Central memory CD8-positive, alpha-beta T cell (primary cell): ENCODE measurements at regions not wholly inside any gene's neighbourhood (a gene's known extent, or its start where the extent isn't known, plus 50 kb on each side); places are given as distances from the start of the nearest gene placed in this dataset.
"Not testable (repeated sequence)": the region's sequence is repeated elsewhere in the genome, so short reads cannot be mapped to it uniquely, and the experiment has no call there.

Experiments
- ATAC-seq: fragments of 150-1000 bp; cut with Tn5 transposase; replicated peaks from 2 replicates; pipeline ENCODE4 v1.10.0; 2022; ENCODE audit warnings: mild to moderate bottlenecking, moderate FRiP score, moderate number of reproducible peaks; ENCODE audit not compliant: poor library complexity, severe bottlenecking; ENCODE audit errors: extremely low read depth
- DNase-seq, 2 donors: peaks; one replicate each; pipeline ENCODE4 v3.0.0; 2021; ENCODE audit warnings: low spot score in 2 of 2
- H3K27ac Mint-ChIP-seq: one replicate; pipeline ENCODE4 v1.8.0; 2022; ENCODE audit warnings: low read depth, mild to moderate bottlenecking, moderate library complexity, mixed read lengths
- H3K27me3 Mint-ChIP-seq: one replicate; pipeline ENCODE4 v1.8.0; 2022; ENCODE audit warnings: mixed read lengths
- H3K36me3 Mint-ChIP-seq: one replicate; pipeline ENCODE4 v1.8.0; 2022; ENCODE audit warnings: mild to moderate bottlenecking, moderate library complexity, mixed read lengths; ENCODE audit not compliant: insufficient read depth
- H3K4me1 Mint-ChIP-seq: one replicate; pipeline ENCODE4 v1.8.0; 2022; ENCODE audit warnings: mixed read lengths
- H3K4me3 Mint-ChIP-seq: one replicate; pipeline ENCODE4 v1.8.0; 2022; ENCODE audit warnings: mild to moderate bottlenecking, moderate library complexity, mixed read lengths
- H3K9me3 Mint-ChIP-seq: one replicate; pipeline ENCODE4 v1.8.0; 2022; ENCODE audit warnings: mixed read lengths

DNA sequence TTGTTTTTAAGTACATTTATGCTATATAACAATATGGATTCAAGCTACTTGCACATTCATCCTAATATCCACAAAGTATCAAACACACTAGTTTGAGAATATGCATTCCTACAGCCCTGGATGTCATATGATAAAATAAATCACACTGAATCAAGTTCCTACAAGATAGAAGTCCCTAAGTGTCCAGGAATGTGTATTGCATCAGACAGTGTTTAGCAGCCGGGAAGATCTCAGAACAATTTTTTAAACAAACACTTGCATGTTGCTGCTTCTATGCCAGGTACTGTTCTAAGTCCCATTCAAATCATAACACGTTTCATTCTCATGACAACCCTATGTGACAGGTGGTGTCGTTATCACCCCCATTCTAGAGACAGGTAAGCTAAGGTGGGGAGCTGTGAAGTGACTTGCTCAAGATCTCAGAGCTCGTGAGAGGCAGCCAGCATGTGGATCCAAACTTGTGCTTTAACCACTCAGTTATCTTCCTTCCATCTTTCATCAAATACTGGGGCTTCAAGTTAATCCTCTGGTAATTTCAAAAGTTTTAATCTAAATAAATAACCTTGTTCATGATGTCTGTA lies 68.3 kb upstream of the KIF26B start:
- no peaks in the 10 kb centered on the region for H3K27me3 Mint-ChIP-seq
- peaks cover 1% of the 10 kb centered on the region for H3K36me3 Mint-ChIP-seq
- no peak overlapping the region for H3K4me3 Mint-ChIP-seq
- no peak for ATAC-seq
- no peak overlapping the region for H3K27ac Mint-ChIP-seq
- DNase-seq, result no peak
- no peaks in the 10 kb centered on the region for H3K9me3 Mint-ChIP-seq
- no peaks in the 10 kb centered on the region for H3K4me1 Mint-ChIP-seq

DNA sequence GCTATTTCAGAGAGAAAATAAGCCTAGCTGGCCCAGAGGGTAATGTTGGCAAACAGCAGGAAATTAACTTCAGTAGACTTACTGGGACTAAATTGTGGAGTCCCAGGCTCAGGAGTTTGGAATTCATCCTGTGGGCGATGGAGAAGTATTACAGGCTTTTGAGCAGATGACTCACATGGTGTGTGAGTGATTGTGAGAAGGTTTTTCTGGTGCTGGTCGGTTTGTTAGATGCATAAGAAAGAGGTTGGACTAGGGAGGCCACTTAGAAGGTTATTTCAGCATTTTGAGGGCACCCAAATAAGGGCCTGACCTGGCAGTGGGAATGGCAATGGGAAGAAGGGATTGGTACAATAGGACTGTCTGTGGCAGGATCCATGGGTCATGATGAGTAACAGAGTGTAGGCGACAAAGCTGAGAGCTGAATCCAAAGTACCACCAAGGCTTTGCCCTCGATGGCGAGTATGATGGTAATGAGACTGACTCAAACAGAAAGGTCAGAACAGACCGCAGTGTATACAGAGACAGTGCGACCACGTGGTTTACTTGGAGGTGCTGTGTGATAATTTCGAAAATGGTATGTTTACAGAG lies 69.2 kb upstream of the KIF26B start:
- ATAC-seq, result no peak
- Mint-ChIP-seq H3K36me3 (peaks cover 1% of the 10 kb centered on the region), H3K9me3 (no peaks in the 10 kb centered on the region), H3K27me3 (no peaks in the 10 kb centered on the region), H3K4me1 (no peaks in the 10 kb centered on the region), H3K27ac (no peak overlapping the region), H3K4me3 (no peak overlapping the region)
- no peak for DNase-seq

GRCh38 chr1:245084551-245084950 lies 70.2 kb upstream of the KIF26B start:
- Mint-ChIP-seq H3K4me3 (no peak overlapping the region), H3K4me1 (no peaks in the 10 kb centered on the region)

DNA sequence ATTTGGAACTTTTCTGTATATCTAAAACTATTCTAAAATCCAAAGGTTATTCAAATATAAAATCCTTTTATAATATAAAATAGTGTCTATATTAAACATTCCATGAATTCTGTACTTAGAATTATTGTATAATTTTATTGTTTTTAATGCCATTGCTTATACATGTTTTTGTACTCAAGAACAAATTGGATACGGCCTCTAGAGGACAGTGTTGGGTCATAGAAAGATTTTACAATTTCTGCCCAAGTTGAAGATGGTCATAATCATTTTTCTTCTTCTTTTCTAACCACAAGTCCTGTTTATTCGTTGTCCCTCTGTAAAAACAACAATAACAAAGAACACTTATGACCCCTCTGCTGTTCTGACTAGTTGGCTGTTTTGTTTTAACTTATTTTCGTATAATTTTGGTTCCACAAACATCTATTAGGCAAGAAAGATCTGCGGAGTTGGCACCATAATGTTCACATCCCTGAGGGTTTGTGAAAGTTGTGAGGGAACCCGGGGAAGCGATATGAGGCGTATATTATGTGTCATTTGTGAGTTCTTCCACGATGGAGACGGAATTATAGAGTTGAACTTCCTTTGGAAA lies 75.7 kb upstream of the KIF26B start:
- ATAC-seq (no peak), DNase-seq (no peak)
- H3K9me3 Mint-ChIP-seq, result no peaks in the 10 kb centered on the region
- no peak overlapping the region for H3K27ac Mint-ChIP-seq
- H3K4me3 Mint-ChIP-seq, result no peak overlapping the region
- H3K4me1 Mint-ChIP-seq, result no peaks in the 10 kb centered on the region
- no peaks in the 10 kb centered on the region for H3K36me3 Mint-ChIP-seq
- H3K27me3 Mint-ChIP-seq, result peaks cover 29% of the 10 kb centered on the region

More at GRCh38 chr1:245084551-245084950, 70.2 kb upstream of the KIF26B start:
- ATAC-seq, result no peak
- Mint-ChIP-seq H3K27ac (no peak overlapping the region), H3K36me3 (peaks cover 1% of the 10 kb centered on the region), H3K9me3 (no peaks in the 10 kb centered on the region), H3K27me3 (peaks cover 6% of the 10 kb centered on the region)
- no peak for DNase-seq

DNA sequence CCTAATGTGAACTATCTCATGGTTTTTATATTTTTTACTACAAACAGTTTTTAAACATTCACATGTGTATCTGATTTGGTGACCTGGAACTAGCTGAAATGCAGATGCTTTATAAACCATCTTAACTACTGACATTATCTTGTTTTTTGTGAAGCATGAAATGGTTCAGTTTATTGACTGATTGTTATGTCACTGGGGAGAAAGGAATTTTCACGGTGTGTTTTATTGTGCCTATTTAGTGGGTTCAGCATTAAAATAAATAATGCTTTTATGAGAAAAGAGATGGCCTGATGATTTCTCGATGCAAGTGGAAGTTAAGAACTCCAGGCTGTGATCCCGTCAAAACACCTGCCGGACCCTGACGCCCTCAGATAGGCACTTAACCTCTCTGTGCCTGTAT lies 79.9 kb upstream of the KIF26B start:
- Mint-ChIP-seq H3K27ac (no peak overlapping the region), H3K9me3 (no peaks in the 10 kb centered on the region), H3K4me3 (no peak overlapping the region), H3K36me3 (no peaks in the 10 kb centered on the region), H3K27me3 (peaks cover 27% of the 10 kb centered on the region), H3K4me1 (no peaks in the 10 kb centered on the region)
- ATAC-seq (no peak), DNase-seq (no peak)

DNA sequence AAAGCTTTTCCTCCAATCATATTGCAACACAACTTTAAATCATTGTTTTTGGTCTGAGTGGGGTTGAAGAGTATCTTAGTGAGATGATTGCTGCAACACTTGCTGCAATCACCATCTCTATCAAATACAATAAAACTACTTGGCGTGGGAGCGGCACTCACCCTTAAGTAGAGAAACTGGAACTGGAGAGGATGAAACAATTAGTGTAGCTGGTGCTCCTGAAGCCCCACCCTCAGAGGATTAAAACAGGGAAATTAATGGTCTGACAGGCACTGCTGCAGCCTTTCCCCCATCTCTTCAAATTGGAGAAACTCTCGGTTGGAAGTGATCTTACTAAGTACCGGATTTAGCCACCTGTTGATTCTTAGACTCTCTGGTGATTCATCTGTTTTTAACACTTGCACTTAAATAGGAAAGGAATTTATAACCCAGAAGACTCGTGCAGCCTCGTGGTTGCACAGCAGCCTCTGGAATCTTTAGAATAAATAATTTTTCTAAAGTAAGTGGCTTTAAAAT lies 80.5 kb upstream of the KIF26B start:
- H3K9me3 Mint-ChIP-seq, result no peaks in the 10 kb centered on the region
- H3K27me3 Mint-ChIP-seq, result peaks cover 26% of the 10 kb centered on the region
- H3K27ac Mint-ChIP-seq, result no peak overlapping the region
- H3K4me3 Mint-ChIP-seq, result no peak overlapping the region
- no peaks in the 10 kb centered on the region for H3K36me3 Mint-ChIP-seq
- ATAC-seq, result no peak
- H3K4me1 Mint-ChIP-seq, result no peaks in the 10 kb centered on the region
- no peak for DNase-seq

DNA sequence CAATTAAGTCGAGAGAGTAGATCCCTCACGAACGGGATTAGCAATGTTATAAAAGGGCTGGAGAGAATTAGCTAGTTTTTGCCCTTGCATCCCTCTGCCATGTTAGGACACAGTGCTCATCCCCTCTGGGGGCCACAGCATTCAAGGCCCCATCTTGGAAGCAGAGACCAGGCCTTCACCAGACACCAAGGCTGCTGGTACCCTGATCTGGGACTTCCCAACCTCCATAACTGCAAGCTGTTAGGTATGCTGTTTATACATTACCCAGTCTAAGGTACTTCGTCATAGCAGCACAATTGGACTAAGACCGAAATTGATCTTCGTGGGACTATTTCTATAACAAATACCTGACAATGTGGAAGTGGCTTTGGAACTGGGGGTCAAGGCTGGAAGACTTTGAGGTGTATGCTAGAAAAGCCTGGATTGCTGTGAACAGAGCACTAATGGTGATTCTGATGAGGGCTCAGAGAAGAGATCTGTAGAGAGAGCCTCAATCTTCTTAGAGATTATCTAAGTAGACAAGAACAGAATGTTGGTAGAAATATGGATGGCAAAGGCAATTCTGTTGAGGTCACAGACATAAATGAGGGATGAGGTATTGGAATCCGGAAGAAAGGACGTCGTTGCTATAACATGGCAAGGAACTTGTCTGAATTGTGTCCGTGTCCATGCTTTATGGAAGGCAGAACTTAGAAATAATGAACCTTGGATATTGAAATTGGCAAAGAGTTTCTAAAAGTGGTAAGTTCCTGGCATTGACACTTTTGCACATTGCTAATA lies 83.8 kb upstream of the KIF26B start:
- H3K27ac Mint-ChIP-seq, result no peak overlapping the region
- ATAC-seq (no peak), DNase-seq (no peak)
- no peak overlapping the region for H3K4me3 Mint-ChIP-seq
- peaks cover 9% of the 10 kb centered on the region for H3K27me3 Mint-ChIP-seq
- no peaks in the 10 kb centered on the region for H3K9me3 Mint-ChIP-seq
- H3K4me1 Mint-ChIP-seq, result no peaks in the 10 kb centered on the region
- H3K36me3 Mint-ChIP-seq, result no peaks in the 10 kb centered on the region

DNA sequence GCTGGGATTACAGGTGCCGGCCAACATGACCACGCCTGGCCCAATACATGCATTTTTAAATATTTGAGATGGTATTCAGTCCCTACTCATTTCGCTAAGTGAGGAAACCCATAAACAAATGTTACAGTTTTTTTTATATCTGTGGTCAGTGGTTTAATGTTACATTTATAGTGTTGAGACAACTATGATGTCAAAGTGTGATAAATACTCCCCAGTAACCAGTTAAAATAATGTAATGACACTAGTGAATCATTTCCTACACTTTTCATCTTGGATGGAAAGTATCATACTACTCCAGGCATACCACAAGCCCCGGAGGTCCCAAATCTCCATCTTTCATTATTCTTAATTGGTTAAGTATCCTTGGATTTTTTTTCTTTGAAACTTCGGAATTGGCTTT lies 87.5 kb upstream of the KIF26B start:
- ATAC-seq (no peak), DNase-seq (no peak)
- H3K27ac Mint-ChIP-seq, result no peak overlapping the region
- no peaks in the 10 kb centered on the region for H3K4me1 Mint-ChIP-seq
- no peaks in the 10 kb centered on the region for H3K9me3 Mint-ChIP-seq
- peaks cover 9% of the 10 kb centered on the region for H3K27me3 Mint-ChIP-seq
- H3K4me3 Mint-ChIP-seq, result no peak overlapping the region
- no peaks in the 10 kb centered on the region for H3K36me3 Mint-ChIP-seq

DNA sequence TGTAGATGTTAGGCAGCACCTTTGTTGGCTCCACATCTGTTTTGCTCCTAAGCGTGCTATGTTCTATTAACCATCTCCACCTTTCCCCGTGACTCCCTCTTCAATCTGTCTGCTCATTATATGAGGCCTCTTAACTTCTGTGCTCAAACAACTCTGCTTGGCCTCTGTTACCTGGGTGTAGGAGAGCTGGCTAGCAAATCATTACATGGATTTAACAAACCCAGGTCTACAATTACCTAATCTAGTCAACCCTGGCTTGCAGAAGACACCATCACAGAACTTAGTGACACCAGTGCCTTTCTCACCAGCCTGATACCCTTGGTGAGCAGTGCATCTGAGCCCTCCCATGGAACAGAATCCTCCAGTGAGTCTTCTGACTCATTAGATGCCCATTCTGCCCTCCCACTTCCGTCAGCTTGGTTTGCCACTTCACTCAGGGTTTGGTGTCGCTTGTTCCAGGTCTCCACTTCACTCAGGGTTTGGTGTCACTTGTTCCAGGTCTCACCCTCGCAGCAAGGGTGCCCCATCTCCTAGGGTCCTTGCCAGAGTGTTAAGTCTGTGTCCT lies 92.0 kb upstream of the KIF26B start:
- ATAC-seq (no peak), DNase-seq (no peak)
- no peaks in the 10 kb centered on the region for H3K9me3 Mint-ChIP-seq
- H3K4me3 Mint-ChIP-seq, result no peak overlapping the region
- no peaks in the 10 kb centered on the region for H3K36me3 Mint-ChIP-seq
- no peaks in the 10 kb centered on the region for H3K27me3 Mint-ChIP-seq
- H3K4me1 Mint-ChIP-seq, result no peaks in the 10 kb centered on the region
- H3K27ac Mint-ChIP-seq, result no peak overlapping the region

GRCh38 chr1:245061808-245062207 lies 93.0 kb upstream of the KIF26B start:
- not testable (repeated sequence) for ATAC-seq, H3K4me1 Mint-ChIP-seq, H3K27ac Mint-ChIP-seq, H3K9me3 Mint-ChIP-seq, H3K27me3 Mint-ChIP-seq, H3K36me3 Mint-ChIP-seq, DNase-seq, H3K4me3 Mint-ChIP-seq

DNA sequence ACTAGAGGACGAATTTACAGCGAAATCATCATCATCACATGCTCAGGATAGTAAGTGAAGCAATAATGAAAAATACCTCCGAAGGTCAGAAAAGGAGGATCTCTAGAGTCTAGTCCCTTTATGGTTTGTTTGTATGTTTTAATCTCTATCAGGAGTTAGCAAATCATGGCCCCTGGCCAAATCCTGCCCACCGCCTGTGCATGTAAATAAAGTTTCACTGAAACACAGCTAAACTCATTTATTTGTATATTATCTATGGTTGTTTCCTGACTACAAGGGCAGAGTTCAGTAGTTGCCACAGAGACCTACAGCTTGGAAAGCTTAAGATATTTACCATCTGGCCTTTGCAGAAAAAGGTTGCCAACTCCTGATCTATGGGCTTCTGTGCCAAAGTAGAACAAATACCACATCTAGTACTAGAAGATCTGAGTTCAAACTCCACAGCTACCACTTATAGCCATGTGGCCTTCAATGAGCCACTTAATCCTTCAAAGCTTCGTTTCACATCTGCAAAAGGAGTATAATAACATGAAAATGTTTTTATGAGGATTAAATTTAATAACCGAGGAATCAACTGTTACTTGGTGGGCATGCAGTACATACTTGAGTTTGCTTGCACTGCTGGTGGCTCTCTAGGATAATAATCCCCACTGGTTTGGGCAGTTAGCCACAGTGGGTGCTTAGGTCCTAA lies 94.0 kb upstream of the KIF26B start:
- DNase-seq, result no peak
- no peak for ATAC-seq
- Mint-ChIP-seq H3K4me1 (no peaks in the 10 kb centered on the region), H3K9me3 (no peaks in the 10 kb centered on the region), H3K27me3 (no peaks in the 10 kb centered on the region), H3K27ac (no peak overlapping the region), H3K4me3 (no peak overlapping the region), H3K36me3 (no peaks in the 10 kb centered on the region)

DNA sequence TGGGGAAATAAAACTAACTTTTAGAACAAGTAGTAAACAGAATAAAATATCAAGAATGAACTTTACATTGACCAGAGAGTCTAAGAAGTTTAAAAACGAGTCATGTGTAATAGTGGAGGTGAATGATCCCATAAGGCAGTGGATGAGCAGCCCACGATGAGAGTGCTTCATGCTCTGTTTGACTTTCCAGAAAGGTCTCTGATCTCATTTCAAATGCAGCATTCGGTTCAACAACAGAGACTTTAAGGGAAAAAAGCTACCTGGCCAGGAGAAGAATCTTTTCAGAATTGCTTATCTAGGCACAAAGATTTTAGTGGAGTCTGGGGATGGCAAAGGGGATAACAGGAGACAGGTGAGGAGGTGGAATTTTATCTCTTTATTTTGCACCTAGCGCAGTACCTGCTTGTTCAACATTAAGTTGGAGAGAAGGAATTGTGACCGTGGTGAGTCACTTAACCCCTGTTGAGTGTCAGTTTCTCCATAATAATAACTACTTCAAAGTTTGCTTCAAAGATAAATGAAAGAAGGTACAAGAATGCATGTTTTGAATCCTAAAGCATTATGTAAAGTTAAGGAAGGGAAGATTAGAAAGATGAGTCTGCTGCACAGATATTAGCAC lies 94.9 kb upstream of the KIF26B start:
- ATAC-seq (no peak), DNase-seq (no peak)
- H3K36me3 Mint-ChIP-seq, result peaks cover 2% of the 10 kb centered on the region
- no peaks in the 10 kb centered on the region for H3K9me3 Mint-ChIP-seq
- H3K27ac Mint-ChIP-seq, result no peak overlapping the region
- H3K4me1 Mint-ChIP-seq, result no peaks in the 10 kb centered on the region
- H3K27me3 Mint-ChIP-seq, result peaks cover under 1% of the 10 kb centered on the region
- no peak overlapping the region for H3K4me3 Mint-ChIP-seq
